K562 (cell line): ENCODE measurements at regions not wholly inside any gene's neighbourhood (a gene's known extent, or its start where the extent isn't known, plus 50 kb on each side); places are given as distances from the start of the nearest gene placed in this dataset.
"Not testable (repeated sequence)": the region's sequence is repeated elsewhere in the genome, so short reads cannot be mapped to it uniquely, and the experiment has no call there.

Experiments used
- ATAC-seq: fragments of 200-7000 bp; cut with Tn5 transposase; 3 replicates; pipeline ENCODE4 v1.9.1; 2020; ENCODE audit warnings: moderate library complexity
- BruUV-seq: library from RNA; stranded (reverse); fragments of 400-500 nt; replicated peaks from 2 replicates; lab custom pipeline; 2021; lab: Mats Ljungman, UMichigan
- CTCF ChIA-PET: fragments of 300-600 bp; formaldehyde crosslinking; extraction: SDS; loops from one replicate; lab custom pipeline; 2021; ENCODE audit warnings: low intra/inter-chr PET ratio; lab: Yijun Ruan, JAX
- POLR2A ChIA-PET: fragments of 300-600, 350-650 bp; sonication (Branson Sonifier 250); formaldehyde crosslinking; extraction: SDS; loops from one replicate; lab custom pipeline; 2021; ENCODE audit warnings: antibody characterized with exemption, inconsistent platforms; lab: Yijun Ruan, JAX
- DNase-seq, 4 experiments: peaks; one replicate each; pipeline versions ENCODE4 v3.0.0 to v3.0.0-alpha.2; 2011 to 2018; ENCODE audit warnings: low spot score in 3 of 4, mixed read lengths in 3 of 4; ENCODE audit errors: extremely low read depth in 1 of 4
- FAIRE-seq: peaks from 2 replicates; lab custom pipeline; 2011; peaks lifted over from hg19 to GRCh38; lab: Jason Lieb, UNC
- H2AFZ ChIP-seq: 2 replicates; pipeline ENCODE4 v1.6.0; 2011; ENCODE audit warnings: low read depth, low read length, control low read depth, inconsistent platforms
- H3K27ac ChIP-seq: fragments of 200-600 bp; 3 replicates; pipeline ENCODE4 v1.8.0; 2011; ENCODE audit warnings: low read depth, mild to moderate bottlenecking, control low read depth, inconsistent platforms, low read length, moderate library complexity, mixed read lengths; ENCODE audit errors: extremely low read depth
- H3K27me3 ChIP-seq, 2 experiments: fragments of 300-600 bp in 1 of 2; 2 replicates in 1 of 2; 3 replicates in 1 of 2; pipeline versions ENCODE4 v1.6.0 to v1.8.0; 2011; ENCODE audit warnings: inconsistent platforms in 2 of 2, low read length in 2 of 2, mild to moderate bottlenecking in 1 of 2, mixed read lengths in 1 of 2, moderate library complexity in 1 of 2; ENCODE audit not compliant: control insufficient read depth in 2 of 2, insufficient read depth in 2 of 2
- H3K36me3 ChIP-seq: fragments of 300-600 bp; 3 replicates; pipeline ENCODE4 v1.8.0; 2011; ENCODE audit warnings: mild to moderate bottlenecking, low read length, inconsistent platforms; ENCODE audit not compliant: control insufficient read depth, insufficient read depth
- H3K4me1 ChIP-seq, 2 experiments: fragments of 200-600 bp in 1 of 2; replicated peaks in 1 of 2; 2 replicates in 1 of 2; 3 replicates in 1 of 2; pipeline versions ENCODE4 v1.5.1 to v1.8.0; 2011; ENCODE audit warnings: inconsistent platforms in 2 of 2, low read length in 2 of 2, mild to moderate bottlenecking in 1 of 2, mixed read lengths in 1 of 2, moderate library complexity in 1 of 2; ENCODE audit not compliant: control insufficient read depth in 2 of 2, insufficient read depth in 2 of 2
- H3K4me2 ChIP-seq: 2 replicates; pipeline ENCODE4 v1.6.1; 2011; ENCODE audit warnings: low read length, control low read depth, inconsistent platforms, mixed read lengths; ENCODE audit not compliant: insufficient read depth
- H3K4me3 ChIP-seq: fragments of 200-600 bp; sonication (generic), shearing (Covaris generic); 2 replicates; pipeline ENCODE4 v1.5.1; 2016; ENCODE audit warnings: control low read depth, inconsistent platforms
- H3K79me2 ChIP-seq: fragments of 200-600 bp; 3 replicates; pipeline ENCODE4 v1.8.0; 2011; ENCODE audit warnings: low read length, inconsistent platforms; ENCODE audit not compliant: control insufficient read depth, insufficient read depth
- H3K9ac ChIP-seq, 2 experiments: 2 replicates each; pipeline versions ENCODE4 v1.6.0 to v1.6.1; 2011; ENCODE audit warnings: low read depth in 2 of 2, low read length in 2 of 2, control low read depth in 1 of 2, inconsistent platforms in 1 of 2, mild to moderate bottlenecking in 1 of 2, mixed read lengths in 1 of 2; ENCODE audit not compliant: insufficient read depth in 1 of 2
- H3K9me1 ChIP-seq: one replicate; pipeline ENCODE4 v1.6.0; 2011; ENCODE audit warnings: inconsistent platforms, mild to moderate bottlenecking, low read length, moderate library complexity; ENCODE audit not compliant: control insufficient read depth, insufficient read depth
- H3K9me3 ChIP-seq: replicated peaks from 2 replicates; pipeline ENCODE4 v1.5.1; 2011; ENCODE audit warnings: low read depth, low read length, inconsistent platforms; ENCODE audit not compliant: control insufficient read depth, insufficient read depth
- H4K20me1 ChIP-seq: replicated peaks from 2 replicates; pipeline ENCODE4 v1.6.1; 2011; ENCODE audit warnings: low read length, inconsistent platforms, mixed read lengths; ENCODE audit not compliant: control insufficient read depth, insufficient read depth
- ATF3 ChIP-seq, 2 experiments: fragments of 450-650 bp in 1 of 2; sonication (generic) in 1 of 2; formaldehyde crosslinking in 1 of 2; IDR thresholded peaks in 1 of 2; conservative IDR thresholded peaks in 1 of 2; 2 replicates each; pipeline versions ENCODE4 v1.6.1 to v1.8.1; 2016 to 2023; ENCODE audit warnings: mild to moderate bottlenecking in 2 of 2, moderate library complexity in 2 of 2, inconsistent platforms in 1 of 2, missing genetic modification reagents in 1 of 2
- CBX8 ChIP-seq: fragments of 200-600 bp; sonication (generic); IDR thresholded peaks from 2 replicates; pipeline ENCODE4 v1.6.1; 2012; ENCODE audit warnings: borderline replicate concordance, mixed run types, low read depth, mild to moderate bottlenecking, moderate library complexity, mixed read lengths, low read length, control low read depth, inconsistent platforms; ENCODE audit not compliant: poor library complexity, severe bottlenecking; ENCODE audit errors: extremely low read depth
- CEBPG ChIP-seq, 3 experiments: fragments of 200-800 bp in 1 of 3; sonication (Bioruptor generic) in 1 of 3; sonication (generic) in 1 of 3; formaldehyde crosslinking in 1 of 3; IDR thresholded peaks in 2 of 3; conservative IDR thresholded peaks in 1 of 3; 2 replicates each; pipeline versions ENCODE4 v1.6.1 to v1.8.0; 2016 to 2022; ENCODE audit warnings: missing compliant biosample characterization in 2 of 3, missing genetic modification characterization in 2 of 3, mild to moderate bottlenecking in 1 of 3, missing genetic modification reagents in 1 of 3
- HMG20B ChIP-seq: fragments of 250-450 bp; sonication (Bioruptor Pico); IDR thresholded peaks from 2 replicates; pipeline ENCODE4 v1.5.0; 2021; ENCODE audit warnings: mild to moderate bottlenecking
- PRDM10 ChIP-seq: fragments of 450-650 bp; IDR thresholded peaks from 2 replicates; pipeline ENCODE4 v1.6.1; 2018; ENCODE audit not compliant: partially characterized antibody
- SMARCE1 ChIP-seq: fragments of 450-650 bp; IDR thresholded peaks from 2 replicates; pipeline ENCODE4 v1.7.1; 2016; ENCODE audit warnings: mild to moderate bottlenecking
- ZBTB34 ChIP-seq: fragments of 250-450 bp; sonication (Bioruptor Pico); IDR thresholded peaks from 2 replicates; pipeline ENCODE4 v1.8.0; 2021; ENCODE audit warnings: mild to moderate bottlenecking, moderate library complexity
- ZEB2 ChIP-seq: fragments of 450-650 bp; IDR thresholded peaks from 2 replicates; pipeline ENCODE4 v1.6.1; 2016
- ZFX ChIP-seq: sonication (generic); formaldehyde crosslinking; IDR thresholded peaks from 2 replicates; pipeline ENCODE4 v1.8.0; 2022; ENCODE audit warnings: mild to moderate bottlenecking, missing genetic modification reagents, moderate library complexity
- WGBS: fragments of 100-300 bp; shearing (Covaris generic); methylation state at CpG from one replicate; pipeline ENCODE4 v1.1.6; 2016; ENCODE audit warnings: low coverage, mixed read lengths; ENCODE audit not compliant: insufficient coverage; ENCODE audit errors: missing lambda C conversion rate; 5-methylcytosine and 5-hydroxymethylcytosine counted together
- in situ Hi-C: fragments of 300-500 bp; cut with MboI; formaldehyde crosslinking; loops from 4 replicates; pipeline ENCODE4 v1.15.0; 2018; ENCODE audit warnings: inconsistent platforms, mixed read lengths
- intact Hi-C: fragments of 100-400 bp; cut with micrococcal nuclease; formaldehyde crosslinking; loops from 2 replicates; pipeline ENCODE4 v1.14.2; 2022

GRCh38 chr5:88615767-88616166 is 267.2 kb downstream of the MEF2C start:
- H3K9ac ChIP-seq, H3K9me3 ChIP-seq, BruUV-seq, H3K27ac ChIP-seq, CTCF ChIA-PET, H4K20me1 ChIP-seq, H3K36me3 ChIP-seq, ATAC-seq, FAIRE-seq, H3K27me3 ChIP-seq, H2AFZ ChIP-seq, DNase-seq, H3K4me3 ChIP-seq, intact Hi-C loops, H3K79me2 ChIP-seq, in situ Hi-C loops, H3K4me1 ChIP-seq, H3K9me1 ChIP-seq, H3K4me2 ChIP-seq, POLR2A ChIA-PET: not testable (repeated sequence)
- no CpG with 5 or more reads among the region's 32 CpGs for WGBS

- Histone ChIP-seq H3K4me1 (no peaks in the 10 kb centered on the region; a peak in 1 of 5 replicates), H3K36me3 (no peaks in the 10 kb centered on the region), H3K4me3 (no peak overlapping the region), H4K20me1 (no peaks in the 10 kb centered on the region), H3K4me2 (no peak overlapping the region), H3K9ac (no peak overlapping the region), H3K9me3 (no peaks in the 10 kb centered on the region), H3K79me2 (no peaks in the 10 kb centered on the region), H3K27ac (no peak overlapping the region), H2AFZ (no peak overlapping the region), H3K9me1 (no peaks in the 10 kb centered on the region), H3K27me3 (no peaks in the 10 kb centered on the region)
- ChIA-PET CTCF (no interaction called here), POLR2A (no interaction called here)
- no TSS peak for BruUV-seq
- FAIRE-seq, result no peak
- no peak for ATAC-seq
- in situ Hi-C loops, result no loop called here
- DNase-seq, result no peak
- intact Hi-C loops, result no loop called here
- no peak for TF ChIP-seq ZFX (CRISPR knock-in tag)
- TF ChIP-seq CEBPG (CRISPR knock-in tag; IDR thresholded peaks at IDR 0.05), result no peak
- peak; percentile 34 to 78; a peak in 3 of 4 replicates for TF ChIP-seq CEBPG (tag; conservative IDR thresholded peaks at IDR 0.05 in 1 of 2, IDR thresholded peaks at IDR 0.05 in 1 of 2)
- 0 out of 2 replicates have a peak, but pooled peaks have one; percentile 8 for TF ChIP-seq ATF3 (IDR thresholded peaks at IDR 0.05)
- TF ChIP-seq ATF3 (CRISPR knock-in tag; conservative IDR thresholded peaks at IDR 0.05), result no peak
- TF ChIP-seq ZEB2, result no peak
- TF ChIP-seq PRDM10, result no peak
- TF ChIP-seq ZBTB34 (CRISPR knock-in tag), result no peak
- TF ChIP-seq SMARCE1, result no peak
- TF ChIP-seq HMG20B, result no peak
- no peak for TF ChIP-seq CBX8
Observed at GRCh38 chr5:88613051-88613450, 269.9 kb downstream of the MEF2C start.
